ENCODE measurements at regions not wholly inside any gene's neighbourhood (a gene's known extent, or its start where the extent isn't known, plus 50 kb on each side); places are given as distances from the start of the nearest gene placed in this dataset.
"Not testable (repeated sequence)": the region's sequence is repeated elsewhere in the genome, so short reads cannot be mapped to it uniquely, and the experiment has no call there.

DNA sequence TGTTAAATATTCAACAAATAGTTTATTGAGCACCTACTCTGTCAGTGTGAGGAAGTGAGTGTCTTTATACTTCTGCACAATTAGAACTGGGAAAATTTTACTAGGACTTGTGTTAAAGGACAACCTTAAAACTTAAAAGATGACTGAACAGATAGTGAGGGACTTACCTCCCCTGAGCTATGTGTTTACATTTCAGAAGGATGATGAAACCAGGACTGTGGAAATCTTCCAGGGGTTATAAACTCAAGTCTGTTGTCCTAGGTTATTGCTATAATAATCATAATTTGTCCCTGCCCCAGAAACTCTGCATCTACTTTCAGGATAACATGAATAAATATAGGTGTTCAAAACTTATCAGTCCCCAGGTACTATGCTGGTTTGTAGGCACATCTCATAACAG lies 261.0 kb upstream of the MKLN1 start:
- no peak for DNase-seq (ENCODE audit: low read depth in 4 of 4, low spot score in 3 of 4)

GRCh38 chr7:131067220-131067619 lies 260.5 kb upstream of the MKLN1 start:
- no peak for DNase-seq (ENCODE audit: low read depth in 4 of 4, low spot score in 3 of 4)

DNA sequence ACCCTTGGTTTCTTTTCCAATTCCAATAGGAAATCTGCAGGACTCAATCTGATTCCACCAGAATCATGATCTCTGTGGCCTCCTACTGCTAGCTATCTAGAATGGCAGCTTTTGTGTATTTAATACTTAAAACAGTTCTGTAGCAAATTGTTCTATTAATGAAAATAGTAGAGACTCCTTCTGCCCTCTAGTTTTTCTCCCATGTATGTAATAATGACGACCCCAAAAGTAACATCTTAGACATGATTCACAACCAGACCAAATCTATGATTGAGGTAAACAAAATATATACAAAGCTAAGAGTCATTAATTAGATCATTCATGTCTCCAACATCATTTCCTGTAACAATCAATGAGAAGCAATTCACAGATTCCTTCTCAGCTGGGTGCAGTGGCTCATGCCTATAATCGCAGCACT lies 259.1 kb upstream of the MKLN1 start:
- no peak for DNase-seq (ENCODE audit: low read depth in 4 of 4, low spot score in 3 of 4)

- peak in 1 of 4 donors; percentile 6 for DNase-seq (ENCODE audit: low read depth in 4 of 4, low spot score in 3 of 4)
Measured at GRCh38 chr7:131071786-131072504, 255.7 kb upstream of the MKLN1 start.

GRCh38 chr7:131072505-131073091 lies 255.1 kb upstream of the MKLN1 start:
- DNase-seq (ENCODE audit: low read depth in 4 of 4, low spot score in 3 of 4): no peak

DNA sequence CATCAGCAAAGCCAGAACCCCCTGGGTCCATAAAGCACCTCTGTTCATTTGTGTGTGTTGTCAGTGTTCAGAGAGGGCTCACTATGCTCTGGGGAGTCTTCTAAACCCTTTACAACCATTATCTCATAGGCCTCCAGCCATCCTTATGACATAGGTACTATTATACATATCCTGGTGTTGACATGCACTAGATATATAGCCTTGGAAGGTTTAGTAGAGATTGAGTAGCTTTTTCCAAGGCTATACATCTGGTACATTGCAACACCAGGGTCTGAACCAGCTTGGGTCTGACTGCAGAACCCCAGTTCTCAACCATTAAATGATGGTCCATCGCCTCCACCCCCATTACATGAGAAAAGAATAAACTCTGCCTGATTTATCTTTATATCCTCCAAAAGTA lies 253.6 kb upstream of the MKLN1 start:
- no peak for DNase-seq (ENCODE audit: low read depth in 4 of 4, low spot score in 3 of 4)

- DNase-seq (ENCODE audit: low read depth in 4 of 4, low spot score in 3 of 4): no peak
Measured at GRCh38 chr7:131074585-131074984, 253.1 kb upstream of the MKLN1 start.

- DNase-seq (ENCODE audit: low read depth in 4 of 4, low spot score in 3 of 4): no peak
Measured at GRCh38 chr7:131075406-131075805, 252.3 kb upstream of the MKLN1 start.

GRCh38 chr7:131076032-131076431 lies 251.6 kb upstream of the MKLN1 start:
- no peak for DNase-seq (ENCODE audit: low read depth in 4 of 4, low spot score in 3 of 4)

DNA sequence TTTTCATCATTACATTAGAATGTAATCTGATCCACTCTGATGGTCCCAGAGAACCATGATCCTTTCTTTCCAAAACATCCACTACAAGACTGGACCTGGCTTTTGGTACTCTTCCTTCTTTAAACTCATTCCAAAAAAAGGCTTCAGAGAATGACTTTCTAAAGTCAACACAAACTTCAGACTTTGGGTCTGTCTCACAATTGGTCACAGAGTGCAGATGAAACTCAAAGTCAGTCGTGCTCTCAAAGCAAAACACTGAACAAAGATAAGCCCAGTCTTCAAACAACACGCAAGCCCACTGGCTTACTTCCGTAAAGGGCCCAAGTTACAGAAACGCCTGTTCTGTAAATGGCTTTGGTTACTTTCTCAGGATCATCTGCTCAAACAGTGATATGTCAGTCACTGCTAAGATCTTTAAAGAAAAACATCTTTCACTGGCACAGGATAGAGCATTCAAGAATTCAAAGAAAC lies 250.9 kb upstream of the MKLN1 start:
- no peak for DNase-seq (ENCODE audit: low read depth in 4 of 4, low spot score in 3 of 4)

GRCh38 chr7:131077735-131078134 lies 249.9 kb upstream of the MKLN1 start:
- no peak for DNase-seq (ENCODE audit: low read depth in 4 of 4, low spot score in 3 of 4)

DNA sequence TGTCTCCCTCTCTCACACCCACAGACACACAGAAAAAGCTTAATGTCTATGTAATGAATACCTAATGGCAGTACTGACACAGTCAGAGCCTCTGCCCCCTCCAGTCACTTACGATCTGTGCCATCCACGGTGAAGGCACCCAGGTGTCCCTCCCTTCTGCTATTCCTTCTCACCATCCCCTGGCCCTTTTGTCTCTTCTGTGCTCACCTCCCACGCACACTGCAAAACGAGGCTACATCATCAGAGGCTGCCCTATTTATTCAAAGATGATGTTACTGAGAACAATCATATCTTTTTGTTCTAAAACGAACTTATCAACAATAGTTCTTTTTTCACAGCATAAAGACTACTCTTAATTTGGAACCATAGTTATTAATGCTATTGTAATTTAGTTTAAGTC lies 246.9 kb upstream of the MKLN1 start:
- DNase-seq (ENCODE audit: low read depth in 4 of 4, low spot score in 3 of 4): no peak

DNA sequence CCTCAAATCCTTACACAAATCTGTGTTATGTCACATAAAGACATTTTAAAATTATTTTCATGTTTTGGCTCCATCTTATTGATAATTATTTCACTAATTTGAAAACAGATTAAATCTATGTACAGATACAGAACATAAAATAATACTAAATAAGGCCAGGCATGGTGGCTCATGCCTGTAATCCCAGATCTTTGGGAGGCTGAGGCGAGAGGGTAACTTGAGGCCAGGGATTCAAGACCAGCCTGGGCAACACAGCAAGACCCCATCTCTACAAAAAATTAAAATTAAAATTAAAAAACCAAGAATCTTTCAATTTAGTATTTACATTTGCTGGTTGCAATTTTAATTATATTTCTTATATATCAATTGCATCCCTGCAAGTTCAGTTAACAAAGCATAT lies 246.4 kb upstream of the MKLN1 start:
- DNase-seq (ENCODE audit: low read depth in 4 of 4, low spot score in 3 of 4): no peak

- DNase-seq (ENCODE audit: low read depth in 4 of 4, low spot score in 3 of 4): no peak
Measured at GRCh38 chr7:131083781-131084180, 243.9 kb upstream of the MKLN1 start.

GRCh38 chr7:131084336-131084735 lies 243.3 kb upstream of the MKLN1 start:
- DNase-seq (ENCODE audit: low read depth in 4 of 4, low spot score in 3 of 4): not testable (repeated sequence)

DNA sequence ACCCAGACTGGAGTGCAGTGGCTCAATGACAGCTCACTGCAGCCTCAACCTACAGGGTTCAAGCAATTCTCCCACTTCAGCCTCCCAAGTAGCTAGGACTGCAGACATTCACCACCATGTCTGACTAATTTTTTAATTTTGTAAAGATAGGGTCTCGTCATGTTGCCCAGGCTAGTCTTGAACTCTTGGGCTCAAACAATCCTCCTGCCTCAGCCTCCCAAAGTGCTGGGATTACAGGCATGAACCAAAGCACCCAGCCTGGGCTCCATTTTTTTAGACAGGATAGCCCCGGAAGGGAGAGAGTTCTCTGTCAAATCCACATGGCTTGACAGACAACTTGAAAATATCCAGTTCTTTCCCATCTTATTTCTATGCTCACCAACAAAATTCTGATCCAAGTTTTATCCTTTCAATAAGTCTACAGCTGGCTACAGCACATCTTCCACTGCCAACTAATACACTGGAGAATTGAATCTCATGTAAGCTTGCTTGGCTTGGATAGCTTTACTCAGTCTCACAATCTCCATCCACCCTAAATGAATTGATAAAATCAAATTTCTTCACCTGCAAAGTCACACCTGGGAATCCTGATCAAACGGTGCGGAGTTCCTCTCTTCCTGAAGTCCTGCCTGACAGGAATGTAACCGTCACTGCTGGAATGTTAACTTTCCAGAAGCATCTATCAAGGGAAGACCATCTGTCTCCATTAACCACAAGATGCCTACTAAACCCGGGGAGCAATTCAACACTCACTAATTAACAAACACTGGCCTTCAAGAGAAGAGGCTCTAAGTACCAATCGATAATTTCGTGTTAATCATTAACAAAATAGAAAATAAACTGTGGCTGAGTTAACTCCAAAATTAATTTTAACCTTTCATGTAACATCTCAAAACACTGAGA lies 239.7 kb upstream of the MKLN1 start:
- no peak for DNase-seq (ENCODE audit: low read depth in 4 of 4, low spot score in 3 of 4)

- no peak for DNase-seq (ENCODE audit: low read depth in 4 of 4, low spot score in 3 of 4)
Measured at GRCh38 chr7:131090188-131090587, 237.5 kb upstream of the MKLN1 start.

GRCh38 chr7:131090886-131091692 lies 236.6 kb upstream of the MKLN1 start:
- no peak for DNase-seq (ENCODE audit: low read depth in 4 of 4, low spot score in 3 of 4)

GRCh38 chr7:131094685-131095084 lies 233.0 kb upstream of the MKLN1 start:
- no peak for DNase-seq (ENCODE audit: low read depth in 4 of 4, low spot score in 3 of 4)

GRCh38 chr7:131095346-131095745 lies 232.3 kb upstream of the MKLN1 start:
- no peak for DNase-seq (ENCODE audit: low read depth in 4 of 4, low spot score in 3 of 4)
